NCI-H1436 (cell line): ENCODE measurements at regions not wholly inside any gene's neighbourhood (a gene's known extent, or its start where the extent isn't known, plus 50 kb on each side); places are given as distances from the start of the nearest gene placed in this dataset.

Experiments used
- DNase-seq: peaks from one replicate; lab custom pipeline; 2025; lab: John Stamatoyannopoulos, UW

GRCh38 chr10:36700123-36700522 is 425.3 kb upstream of the ANKRD30A start:
- DNase-seq, result no peak

DNA sequence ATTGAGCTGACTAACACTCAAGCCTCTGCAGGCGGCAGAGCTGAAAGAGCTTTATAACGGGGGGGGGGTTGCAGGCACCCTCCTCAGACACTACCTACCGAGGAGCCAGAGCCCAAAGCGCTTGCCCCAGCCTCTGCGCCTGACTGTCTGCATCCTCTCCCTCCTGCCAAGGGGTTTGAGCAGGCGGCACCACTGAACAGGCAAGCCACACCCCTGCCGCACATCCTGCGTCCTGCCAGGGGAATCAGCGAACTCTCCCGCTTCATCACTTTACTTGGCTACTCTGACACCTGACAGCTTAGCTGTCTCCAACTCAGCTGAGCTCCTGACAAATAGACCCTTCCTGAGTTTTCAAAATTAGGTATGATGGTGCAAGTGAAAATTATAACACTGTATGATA is 432.6 kb upstream of the ANKRD30A start:
- DNase-seq, result no peak

- DNase-seq, result no peak
These were observed 436.7 kb upstream of the ANKRD30A start for GRCh38 chr10:36688717-36689116.

GRCh38 chr10:36683421-36683820 is 442.0 kb upstream of the ANKRD30A start:
- DNase-seq, result no peak

GRCh38 chr10:36681751-36682632 is 443.4 kb upstream of the ANKRD30A start:
- no peak for DNase-seq

DNA sequence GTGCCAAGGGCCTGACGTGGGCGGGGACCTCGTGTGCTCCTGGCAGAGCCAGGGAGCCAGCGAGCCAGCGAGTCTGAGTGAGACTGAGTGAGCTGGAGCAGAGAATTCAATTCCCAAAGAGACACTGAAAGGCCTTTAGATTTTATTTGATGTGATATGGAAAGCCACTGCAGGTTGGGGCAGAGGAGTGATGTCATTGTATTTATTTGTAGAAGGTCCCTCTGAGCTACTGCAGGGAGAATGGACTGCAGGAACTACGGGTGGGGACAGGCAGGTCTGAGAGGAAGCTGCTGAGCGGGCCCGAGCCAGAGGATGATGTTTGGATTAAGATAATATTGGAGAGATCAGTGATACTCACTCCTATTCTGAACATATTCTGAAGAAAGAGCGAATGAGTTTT is 445.8 kb upstream of the ANKRD30A start:
- no peak for DNase-seq

DNA sequence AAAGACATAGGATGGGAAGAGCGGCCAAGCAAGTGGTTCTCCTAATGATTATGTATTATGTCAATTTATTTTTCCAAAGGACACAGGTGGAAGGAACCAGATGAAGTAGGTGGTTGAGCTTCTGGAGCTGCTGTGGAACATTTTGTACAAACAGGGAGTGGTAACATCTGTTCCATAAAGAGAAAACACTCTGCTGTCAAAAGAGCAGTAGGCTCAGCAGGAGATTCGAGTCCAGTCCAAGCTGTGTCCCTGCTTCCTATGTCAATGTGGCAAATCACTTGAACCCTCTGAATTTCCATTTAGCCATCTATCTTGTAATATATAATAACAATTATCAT is 448.0 kb upstream of the ANKRD30A start:
- no peak for DNase-seq

GRCh38 chr10:36676756-36677430 is 448.5 kb upstream of the ANKRD30A start:
- DNase-seq, result no peak

DNA sequence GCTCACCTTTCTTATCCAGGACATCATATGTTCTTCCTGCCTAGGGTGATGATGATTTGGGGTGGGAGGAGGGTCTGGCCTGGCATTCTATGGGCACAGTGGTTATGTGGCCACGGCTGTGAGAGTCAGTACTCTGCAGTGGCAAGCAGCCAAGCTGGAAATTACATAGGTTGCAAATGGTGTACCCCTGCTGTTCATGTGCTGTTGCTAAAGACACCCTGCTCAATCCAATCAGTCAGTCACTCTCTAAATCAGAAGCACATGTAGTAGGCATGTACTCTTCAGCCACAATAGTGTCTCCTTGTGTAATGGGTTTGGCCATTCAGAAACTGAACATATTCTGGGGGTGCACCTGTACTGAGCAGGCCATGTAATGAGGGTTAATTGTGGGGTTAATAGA is 449.1 kb upstream of the ANKRD30A start:
- no peak for DNase-seq

DNA sequence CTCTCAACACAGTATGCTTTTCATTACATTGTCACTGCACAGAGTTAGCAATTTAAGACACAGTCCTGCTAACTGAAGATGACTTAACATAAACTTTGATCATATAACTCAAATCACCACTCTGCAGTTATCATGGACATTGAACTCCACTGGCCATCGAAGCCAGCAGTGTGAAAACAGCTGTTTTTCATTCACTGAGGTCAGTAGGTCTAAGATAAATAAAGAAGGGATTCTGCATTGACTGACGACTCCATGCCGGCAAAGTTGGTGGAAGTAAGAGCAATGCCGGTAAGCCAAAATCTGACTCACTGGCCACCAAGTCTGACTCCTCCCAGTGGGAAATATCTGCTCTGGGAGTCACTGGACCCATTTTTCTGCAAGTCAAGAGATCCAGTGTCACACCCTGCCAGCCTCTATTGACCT is 449.9 kb upstream of the ANKRD30A start:
- no peak for DNase-seq

GRCh38 chr10:36671607-36672006 is 453.8 kb upstream of the ANKRD30A start:
- DNase-seq, result no peak

GRCh38 chr10:36670621-36671402 is 454.6 kb upstream of the ANKRD30A start:
- DNase-seq, result no peak

- no peak for DNase-seq
These were observed 455.6 kb upstream of the ANKRD30A start for GRCh38 chr10:36669615-36670352.

- no peak for DNase-seq
These were observed 458.9 kb upstream of the ANKRD30A start for GRCh38 chr10:36666451-36666850.

GRCh38 chr10:36662571-36662970 is 462.8 kb upstream of the ANKRD30A start:
- no peak for DNase-seq

DNA sequence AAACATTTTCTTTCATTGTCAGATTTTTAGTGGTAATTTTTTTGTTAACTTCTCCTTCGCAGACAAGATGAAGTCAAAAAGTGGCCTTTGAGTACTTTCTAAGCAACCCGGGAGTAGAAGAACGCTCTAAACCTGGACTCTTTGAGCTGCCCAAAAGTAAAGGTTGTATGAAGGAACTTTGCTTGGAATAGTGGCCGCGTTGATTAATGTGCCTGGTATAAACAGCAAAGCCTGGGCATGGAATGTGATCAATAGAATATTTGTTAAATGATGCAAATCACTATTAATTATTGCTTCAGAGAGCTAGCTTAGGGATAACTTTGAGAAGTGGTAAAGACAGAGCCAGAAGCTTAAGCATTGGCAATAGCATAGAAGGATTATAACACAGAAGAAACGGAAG is 475.1 kb upstream of the ANKRD30A start:
- no peak for DNase-seq

- DNase-seq, result no peak
These were observed 477.9 kb upstream of the ANKRD30A start for GRCh38 chr10:36647540-36647939.

GRCh38 chr10:36640626-36641025 is 484.8 kb upstream of the ANKRD30A start:
- DNase-seq, result no peak

- no peak for DNase-seq
These were observed 486.8 kb upstream of the ANKRD30A start for GRCh38 chr10:36638462-36639155.

- DNase-seq, result no peak
These were observed 488.5 kb upstream of the ANKRD30A start for GRCh38 chr10:36636879-36637278.

GRCh38 chr10:36636285-36636839 is 489.0 kb upstream of the ANKRD30A start:
- no peak for DNase-seq
